ENCODE measurements at regions not wholly inside any gene's neighbourhood (a gene's known extent, or its start where the extent isn't known, plus 50 kb on each side); places are given as distances from the start of the nearest gene placed in this dataset.
"Not testable (repeated sequence)": the region's sequence is repeated elsewhere in the genome, so short reads cannot be mapped to it uniquely, and the experiment has no call there.

DNA sequence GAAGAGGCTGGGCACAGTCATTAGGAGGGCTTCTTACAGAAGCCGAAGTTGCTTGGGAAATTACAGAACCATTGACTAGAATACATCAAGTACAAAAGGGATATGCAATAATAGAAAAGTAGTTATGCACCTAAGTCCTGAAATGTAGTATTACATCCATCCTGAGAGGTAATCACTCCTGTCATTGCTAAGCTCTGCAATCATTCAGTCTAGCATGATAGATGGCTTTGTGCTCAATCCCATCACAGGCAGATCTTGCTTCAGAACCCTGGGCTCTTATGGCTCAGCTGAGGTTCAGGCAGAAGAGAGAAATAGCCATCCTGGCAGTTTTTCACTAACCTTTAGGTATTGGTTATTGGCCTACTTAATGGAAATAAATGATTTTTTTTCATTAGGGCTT lies 231.7 kb upstream of the AFF2 start:
- no peak for DNase-seq (ENCODE audit: low read depth in 2 of 2)

DNA sequence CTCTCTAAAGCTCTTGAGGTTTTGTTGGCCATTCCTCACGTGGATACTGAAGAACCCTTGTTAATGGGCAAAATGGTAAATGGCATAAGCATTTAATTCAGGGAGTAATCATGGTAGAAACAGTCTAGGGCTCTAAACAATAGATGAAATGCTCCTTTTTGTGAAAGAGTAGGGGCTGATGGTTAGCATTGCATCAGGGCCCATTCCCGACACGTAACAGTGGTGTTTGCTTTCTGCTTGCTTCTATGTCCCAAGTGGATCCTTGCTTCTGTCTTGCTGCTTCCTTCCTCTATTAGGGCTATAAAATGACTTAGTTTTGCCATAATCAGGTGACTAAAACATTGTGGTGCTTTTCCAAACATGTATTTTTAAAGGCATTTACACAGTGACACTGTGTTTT lies 230.9 kb upstream of the AFF2 start:
- DNase-seq (ENCODE audit: low read depth in 2 of 2): no peak

DNA sequence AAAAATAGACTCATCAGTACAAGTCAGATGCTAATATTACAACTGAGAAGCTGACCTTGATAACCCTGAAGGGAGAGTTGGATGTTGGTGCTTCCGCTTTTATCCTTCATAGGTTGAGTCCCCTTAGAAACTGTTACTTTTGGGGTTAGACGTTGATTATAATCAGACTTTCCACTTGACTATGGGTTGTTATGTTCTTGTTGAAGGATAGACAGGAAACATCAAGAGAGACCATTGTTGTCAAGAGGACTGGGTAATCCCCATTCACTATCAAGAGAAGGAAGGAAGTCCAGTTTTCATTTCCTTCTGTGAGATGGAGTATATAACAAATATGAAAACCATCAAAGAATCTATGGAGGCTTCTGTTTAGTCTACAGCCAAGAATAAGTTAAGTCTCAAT lies 229.9 kb upstream of the AFF2 start:
- no peak for DNase-seq (ENCODE audit: low read depth in 2 of 2)

DNA sequence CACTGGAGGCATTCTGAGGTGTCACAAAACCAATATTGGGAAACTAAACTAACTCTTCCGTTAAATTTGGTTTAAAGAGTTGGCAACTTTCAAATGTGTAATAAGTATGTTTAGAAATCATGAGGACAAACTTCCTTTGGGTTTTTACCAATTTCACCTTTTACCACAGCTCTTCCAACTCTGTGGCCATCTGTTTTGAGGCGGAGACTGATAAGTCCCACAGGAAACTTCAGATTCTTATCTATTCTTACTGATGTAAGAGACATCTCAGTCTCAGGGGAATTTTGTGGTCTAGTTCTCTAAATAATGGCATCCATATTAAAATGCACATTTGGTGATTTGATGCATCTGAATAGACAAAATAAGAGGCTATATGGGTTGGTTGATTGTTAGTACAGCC lies 229.2 kb upstream of the AFF2 start:
- DNase-seq (ENCODE audit: low read depth in 2 of 2): no peak

DNA sequence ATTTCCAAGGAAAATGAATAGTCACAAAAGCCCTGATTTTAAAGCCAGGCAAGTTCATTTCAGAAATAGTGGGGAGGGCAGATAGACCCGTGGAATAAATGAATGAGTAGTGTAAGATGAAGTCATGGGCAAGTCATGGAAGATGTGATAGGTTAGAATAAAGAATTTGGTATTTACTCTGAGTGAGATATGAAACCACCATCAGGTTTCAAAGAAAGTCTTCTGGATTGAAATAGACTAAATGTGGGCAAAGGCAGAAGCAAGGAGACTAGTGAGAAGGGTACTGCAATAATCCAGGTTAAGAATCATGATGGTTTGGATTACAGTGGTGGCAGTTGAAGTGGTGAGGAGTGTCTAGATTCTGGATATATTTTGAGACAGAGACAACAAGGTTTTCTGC lies 218.5 kb upstream of the AFF2 start:
- no peak for DNase-seq (ENCODE audit: low read depth in 2 of 2)

DNA sequence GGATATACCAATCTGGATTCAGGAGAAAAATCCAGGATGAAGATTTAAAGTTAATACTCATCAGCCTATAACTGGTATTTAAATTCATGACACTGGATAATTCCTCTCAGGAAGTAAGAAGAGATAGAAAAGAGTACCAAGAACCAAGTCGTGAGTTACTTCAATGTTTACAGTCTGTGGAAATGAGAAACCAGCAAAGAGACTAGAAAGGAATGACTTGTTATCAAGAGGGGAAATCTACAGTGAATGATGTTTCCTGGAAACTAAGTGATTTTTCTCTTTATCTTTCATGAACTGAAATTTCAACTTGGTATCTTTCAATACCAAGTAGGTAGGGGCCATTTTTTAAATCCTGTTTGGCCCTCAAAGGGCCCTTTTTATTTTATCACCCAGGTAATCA lies 217.9 kb upstream of the AFF2 start:
- no peak for DNase-seq (ENCODE audit: low read depth in 2 of 2)

DNA sequence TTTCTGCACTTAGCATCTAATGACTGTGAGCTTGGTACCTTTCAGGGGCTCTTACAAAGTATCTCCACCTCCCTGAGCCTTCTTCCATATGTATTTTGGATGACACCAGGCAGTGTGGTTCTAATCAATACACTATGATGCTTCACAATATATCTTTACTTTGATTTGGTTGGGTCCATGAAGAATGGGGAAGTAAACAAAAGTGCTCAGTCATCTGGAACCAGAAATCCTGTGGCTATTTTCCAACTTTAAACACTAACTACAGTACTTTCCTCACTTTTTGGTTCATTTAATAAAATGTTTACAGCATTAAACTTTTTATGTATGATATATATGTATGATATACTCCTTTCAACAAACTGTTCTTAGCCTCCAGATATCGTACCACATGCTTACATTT lies 216.4 kb upstream of the AFF2 start:
- DNase-seq (ENCODE audit: low read depth in 2 of 2): no peak

DNA sequence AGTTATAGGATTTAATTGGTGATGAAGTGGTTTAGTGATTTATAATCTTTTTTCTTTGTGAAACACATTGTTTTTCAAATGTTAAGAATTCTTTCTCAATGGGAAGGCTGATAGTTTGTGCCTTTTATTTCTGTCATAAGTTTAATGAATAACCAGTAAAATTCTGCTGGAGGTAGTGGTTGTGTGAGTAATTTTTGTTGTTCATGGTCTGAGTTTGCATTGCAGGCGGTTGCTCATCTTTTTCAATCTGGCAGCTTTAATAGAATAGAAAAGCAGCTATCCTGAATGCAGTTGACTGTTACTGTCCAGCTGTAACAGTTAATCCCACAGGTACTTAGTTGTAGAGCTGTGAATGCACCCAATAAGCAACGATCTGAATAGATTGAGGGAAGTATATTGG lies 215.6 kb upstream of the AFF2 start:
- no peak for DNase-seq (ENCODE audit: low read depth in 2 of 2)

DNA sequence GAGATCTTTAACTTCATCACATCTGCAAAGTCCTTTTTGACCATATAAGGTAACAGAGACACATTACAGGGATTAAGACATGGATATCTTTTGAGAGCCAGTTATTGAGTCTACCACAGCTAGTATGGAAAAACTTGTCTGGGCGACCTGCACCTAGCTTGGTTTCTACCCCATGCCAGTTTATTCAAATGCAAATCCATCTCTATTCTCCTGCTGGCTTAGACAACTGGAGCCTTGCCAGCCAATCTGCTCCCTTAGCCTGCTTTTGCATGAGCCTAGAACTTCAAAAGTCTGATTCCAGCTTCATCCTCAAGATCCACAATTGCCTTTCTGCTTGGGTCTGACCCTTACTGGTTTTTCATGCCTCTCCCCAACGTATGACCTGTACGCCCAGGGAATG lies 212.0 kb upstream of the AFF2 start:
- no peak for DNase-seq (ENCODE audit: low read depth in 2 of 2)

DNA sequence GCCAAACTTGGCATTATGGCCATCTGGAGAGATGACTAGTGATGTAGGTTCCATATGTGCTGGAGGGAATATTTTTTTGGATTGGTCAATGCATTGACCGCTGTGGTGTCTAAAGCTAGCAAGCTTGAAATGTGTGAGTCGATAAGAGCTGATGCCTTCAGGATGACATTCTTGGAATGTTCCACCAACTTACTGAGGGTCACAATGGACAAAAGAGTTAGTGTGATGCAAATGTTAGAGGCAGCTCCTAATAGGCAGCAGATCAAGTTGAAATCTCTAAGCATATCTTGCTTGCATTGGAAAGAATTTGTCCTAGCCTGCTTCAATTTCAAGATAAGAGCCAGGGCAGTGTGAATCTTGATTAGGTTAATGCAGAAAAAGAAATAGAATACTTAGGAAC lies 210.4 kb upstream of the AFF2 start:
- no peak for DNase-seq (ENCODE audit: low read depth in 2 of 2)

DNA sequence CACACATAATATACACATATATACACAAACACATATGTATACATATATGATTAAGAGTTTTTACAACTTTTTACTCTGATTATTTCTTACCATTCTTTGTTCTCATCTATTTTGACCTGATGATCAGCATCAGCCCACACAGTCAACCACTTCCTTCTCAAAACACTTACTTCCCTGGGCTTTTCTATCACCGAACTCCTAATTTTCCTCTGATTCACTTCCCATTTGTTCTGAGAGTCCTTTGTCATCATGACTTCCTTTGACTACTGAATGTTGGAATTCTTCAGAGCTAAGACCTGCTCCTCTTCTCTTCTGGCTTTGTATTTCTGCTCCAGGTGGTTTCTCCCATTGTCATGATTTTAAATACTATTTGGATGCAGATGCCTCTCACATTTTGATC lies 209.5 kb upstream of the AFF2 start:
- DNase-seq (ENCODE audit: low read depth in 2 of 2): no peak

DNA sequence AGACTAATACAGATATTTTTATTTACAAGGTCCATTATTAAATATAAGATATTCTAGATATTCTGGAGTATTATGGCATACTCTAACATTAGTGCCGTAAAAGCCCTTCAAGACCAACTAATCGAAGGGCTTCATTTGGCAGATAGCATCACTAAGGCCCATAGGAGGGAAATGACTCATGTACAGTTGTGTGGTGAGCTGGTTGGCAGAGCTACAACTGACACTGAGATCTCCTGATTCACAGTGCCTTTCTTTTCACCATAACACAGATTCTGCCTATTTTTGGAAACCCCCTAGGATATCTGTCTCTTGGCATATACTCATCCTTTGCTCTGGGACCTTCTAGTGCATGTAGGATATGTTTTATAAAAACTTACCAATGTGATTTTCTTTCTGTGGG lies 201.7 kb upstream of the AFF2 start:
- DNase-seq (ENCODE audit: low read depth in 2 of 2): no peak

DNA sequence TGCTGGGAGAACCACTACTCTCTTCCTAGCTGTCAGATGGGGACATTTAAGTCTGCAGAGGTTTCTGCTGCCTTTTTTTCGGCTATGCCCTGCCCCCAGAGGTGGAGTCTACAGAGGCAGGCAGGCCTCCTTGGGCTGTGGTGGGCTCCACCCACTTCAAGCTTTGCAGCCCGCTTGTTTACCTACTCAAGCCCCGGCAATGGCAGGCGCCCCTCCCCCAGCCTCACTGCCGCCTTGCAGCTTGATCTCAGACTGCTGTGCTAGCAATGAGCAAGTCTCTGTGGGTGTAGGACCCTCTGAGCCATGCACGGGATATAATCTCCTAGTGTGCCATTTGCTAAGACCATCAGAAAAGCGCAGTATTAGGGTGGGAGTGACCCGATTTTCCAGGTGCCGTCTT lies 195.2 kb upstream of the AFF2 start:
- not testable (repeated sequence) for DNase-seq (ENCODE audit: low read depth in 2 of 2)

DNA sequence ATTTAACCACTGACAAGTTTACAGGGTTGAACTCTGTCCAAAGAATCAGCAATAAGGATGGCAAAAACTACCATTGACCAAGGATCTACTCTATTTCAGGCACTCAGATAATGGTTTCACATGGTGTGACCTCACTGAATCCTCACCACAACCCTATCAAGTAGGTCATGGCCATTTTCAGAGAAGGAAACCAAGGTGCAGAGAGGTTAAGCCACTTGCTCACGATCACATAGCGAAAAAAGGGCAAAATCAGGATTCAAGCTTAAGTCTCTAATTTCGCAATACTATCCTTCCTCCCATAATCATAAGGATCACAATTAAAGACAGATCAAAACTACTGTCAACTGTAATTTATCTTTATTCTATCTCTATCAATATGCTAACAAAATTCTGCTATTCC lies 191.0 kb upstream of the AFF2 start:
- DNase-seq (ENCODE audit: low read depth in 2 of 2): no peak

DNA sequence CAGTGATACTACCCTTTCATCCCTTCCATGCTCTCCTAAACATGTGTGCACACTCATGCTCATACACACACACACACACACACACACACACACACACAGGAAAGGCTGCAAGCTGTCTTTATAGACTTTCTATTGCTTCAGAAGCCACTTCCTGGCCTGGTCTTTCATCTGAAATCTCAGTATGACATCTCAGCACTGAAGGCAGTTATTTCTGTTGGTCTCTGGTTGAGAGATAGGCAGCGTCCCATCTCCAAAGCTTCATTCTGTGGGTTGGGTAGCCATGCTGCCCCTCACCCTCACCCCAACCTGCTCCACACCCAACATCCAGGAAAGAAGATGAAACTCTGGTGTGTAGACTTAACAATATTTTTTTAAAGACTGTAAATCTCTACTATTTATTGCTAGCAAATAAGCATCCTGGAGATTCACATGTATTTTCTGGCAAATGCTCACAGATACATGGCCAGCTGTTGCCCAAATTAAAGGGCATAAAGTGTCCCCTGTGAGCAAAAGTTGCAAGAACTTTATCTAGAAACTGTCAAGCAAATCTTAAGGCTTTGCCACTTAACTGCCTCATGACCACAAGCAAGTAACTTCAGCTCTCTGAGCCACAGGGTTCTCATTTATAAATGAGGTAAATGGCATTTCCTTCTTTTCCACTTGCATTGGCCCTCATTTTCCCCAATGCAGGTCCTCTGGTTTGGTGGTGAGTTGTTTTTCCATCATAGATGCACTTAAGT lies 189.8 kb upstream of the AFF2 start:
- peak; percentile 2 to 16 for DNase-seq (ENCODE audit: low read depth in 2 of 2)

DNA sequence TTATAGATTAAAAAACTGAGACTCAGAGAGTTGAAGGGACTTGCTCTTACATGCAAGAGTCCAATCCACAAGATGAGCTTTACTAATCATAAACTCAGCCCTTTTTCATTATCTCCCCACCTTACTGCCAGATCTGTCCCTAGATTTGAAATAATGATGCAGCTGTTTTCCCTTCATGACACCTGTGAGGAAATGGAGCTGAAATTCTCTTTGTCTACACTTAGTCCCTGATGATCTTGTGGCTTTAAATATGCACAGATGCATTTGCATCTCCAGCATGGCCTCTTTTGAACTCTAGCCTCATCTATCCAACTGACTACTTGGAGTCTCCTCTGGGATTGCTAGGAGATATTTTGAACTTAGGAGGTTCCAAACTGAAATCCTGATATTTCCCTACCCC lies 188.9 kb upstream of the AFF2 start:
- DNase-seq (ENCODE audit: low read depth in 2 of 2): no peak

DNA sequence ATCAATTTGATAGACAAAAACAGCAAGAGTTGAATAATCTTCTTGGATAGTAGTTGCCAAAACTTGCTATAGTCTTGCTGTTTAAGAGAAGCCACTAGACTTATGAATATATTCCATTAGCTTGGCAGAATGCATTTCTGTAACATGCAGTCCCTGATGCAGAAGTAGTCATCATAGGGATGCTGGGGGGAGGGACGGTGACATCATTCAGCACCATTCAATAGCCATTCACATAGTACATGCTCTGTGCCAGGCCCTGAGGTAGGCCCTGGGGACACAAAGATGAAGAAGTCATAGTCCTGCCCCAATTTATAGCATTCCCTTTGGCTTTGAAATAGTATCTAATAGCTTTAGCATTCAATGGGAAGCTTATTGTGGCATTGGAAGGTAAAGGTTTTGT lies 185.5 kb upstream of the AFF2 start:
- DNase-seq (ENCODE audit: low read depth in 2 of 2): no peak

DNA sequence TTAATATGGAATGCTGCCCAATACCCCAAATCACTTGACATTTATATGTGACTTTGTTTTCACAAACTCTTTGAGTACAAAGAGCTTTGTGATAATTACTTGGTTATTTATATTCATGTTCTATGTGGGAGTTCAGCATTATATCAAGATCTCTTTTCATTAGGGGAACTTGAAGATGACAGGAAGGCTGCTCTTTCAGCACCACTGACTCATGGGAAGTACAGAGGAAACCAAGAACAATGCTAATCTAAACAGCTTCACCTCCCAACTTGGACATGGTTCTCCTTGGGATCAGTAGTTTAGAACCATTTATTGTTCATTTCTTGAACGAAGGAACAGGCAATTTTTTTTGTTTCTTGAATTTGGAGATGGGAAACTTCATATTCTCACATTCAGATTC lies 184.0 kb upstream of the AFF2 start:
- no peak for DNase-seq (ENCODE audit: low read depth in 2 of 2)

DNA sequence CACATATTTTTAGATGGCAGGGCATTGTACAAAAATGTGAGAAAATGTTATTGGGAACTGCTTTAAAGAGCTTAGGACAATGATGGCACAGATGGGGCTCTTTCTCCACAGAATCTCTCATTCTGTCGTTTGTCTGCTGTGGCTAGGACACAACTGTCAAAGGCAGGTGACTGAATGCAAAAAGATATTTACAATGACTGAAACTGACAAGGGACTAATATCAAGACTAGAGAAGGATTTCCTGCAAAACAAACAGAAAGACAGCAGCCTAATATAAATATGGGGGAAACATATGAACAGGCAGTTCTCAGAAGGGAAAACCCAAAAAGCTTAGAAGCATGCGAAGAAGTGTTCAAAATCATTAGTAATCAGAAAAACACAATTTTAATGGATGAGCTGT lies 177.5 kb upstream of the AFF2 start:
- no peak for DNase-seq (ENCODE audit: low read depth in 2 of 2)

DNA sequence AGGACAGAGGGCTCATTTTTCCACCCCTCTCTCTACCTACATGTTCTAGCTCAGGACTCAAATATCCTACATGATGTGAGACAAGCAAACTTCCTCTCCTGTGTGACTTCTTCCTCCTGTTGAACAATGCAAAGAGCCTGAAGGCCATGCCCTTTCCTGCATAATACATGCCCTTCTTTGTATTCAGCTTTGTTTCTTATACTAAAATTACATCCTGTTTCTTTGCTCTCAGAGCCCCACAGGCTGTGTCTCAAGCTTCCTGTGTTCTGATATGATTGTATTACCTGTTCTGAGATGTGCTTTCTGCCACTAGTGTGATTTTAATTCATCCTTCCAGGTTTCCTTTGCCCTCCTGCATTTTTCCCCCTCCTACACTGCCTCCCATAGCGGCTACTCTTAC lies 166.4 kb upstream of the AFF2 start:
- DNase-seq (ENCODE audit: low read depth in 2 of 2): no peak

DNA sequence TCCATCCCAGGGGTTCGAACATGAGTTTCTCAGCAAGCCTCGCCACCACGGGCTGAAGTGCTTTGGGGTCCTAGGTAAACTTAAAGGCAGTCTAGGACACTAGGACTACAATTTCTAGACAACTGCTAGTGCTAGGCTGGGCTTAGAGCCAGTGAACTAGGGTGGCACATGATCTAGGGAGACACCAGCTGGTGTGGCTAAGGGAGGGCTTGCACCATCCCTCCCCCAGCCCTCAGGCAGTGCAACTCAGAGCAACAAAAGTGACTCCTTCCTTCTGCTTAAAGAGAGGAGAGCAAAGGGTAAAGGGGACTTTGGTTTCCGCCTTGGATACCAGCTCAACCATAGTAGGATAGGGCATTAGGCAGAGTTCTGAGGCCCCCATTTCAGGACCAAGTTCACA lies 162.5 kb upstream of the AFF2 start:
- DNase-seq (ENCODE audit: low read depth in 2 of 2): no peak

DNA sequence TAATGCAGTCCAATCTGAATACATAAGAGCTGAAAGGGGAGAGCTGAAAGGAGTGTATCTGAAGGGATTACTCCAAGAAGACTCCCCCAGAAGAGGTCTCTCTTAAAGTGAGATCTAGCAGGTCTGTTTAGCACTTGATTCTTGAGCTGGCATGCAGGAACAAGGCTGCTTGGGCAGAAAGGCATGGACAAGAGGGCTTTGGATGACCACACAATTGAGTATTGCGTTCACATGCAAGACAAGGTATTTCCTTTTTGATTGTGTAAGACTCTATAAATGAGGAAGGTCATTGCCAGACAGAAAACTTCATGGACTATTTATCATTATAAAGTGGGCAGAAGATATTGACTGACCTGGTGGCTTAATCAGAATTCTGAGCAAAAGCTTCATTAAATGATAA lies 145.5 kb upstream of the AFF2 start:
- DNase-seq (ENCODE audit: low read depth in 2 of 2): no peak

DNA sequence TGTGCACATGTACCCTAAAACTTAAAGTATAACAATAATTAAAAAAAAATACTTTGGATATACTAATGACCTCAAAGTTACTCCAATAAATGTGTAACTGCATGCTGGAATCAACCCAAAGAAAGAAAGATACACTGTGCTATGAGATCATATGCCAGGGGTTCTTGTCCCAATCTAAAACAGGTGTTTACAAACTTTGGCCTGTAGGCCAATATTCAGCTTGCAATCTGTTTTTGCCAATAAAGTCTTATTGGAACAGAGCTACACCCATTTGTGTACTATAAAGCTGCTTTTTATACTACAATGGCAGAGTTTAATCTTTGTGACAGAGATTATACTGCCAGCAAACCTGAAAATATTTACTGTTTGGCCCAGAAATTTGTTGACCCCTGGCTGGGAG lies 138.8 kb upstream of the AFF2 start:
- no peak for DNase-seq (ENCODE audit: low read depth in 2 of 2)

DNA sequence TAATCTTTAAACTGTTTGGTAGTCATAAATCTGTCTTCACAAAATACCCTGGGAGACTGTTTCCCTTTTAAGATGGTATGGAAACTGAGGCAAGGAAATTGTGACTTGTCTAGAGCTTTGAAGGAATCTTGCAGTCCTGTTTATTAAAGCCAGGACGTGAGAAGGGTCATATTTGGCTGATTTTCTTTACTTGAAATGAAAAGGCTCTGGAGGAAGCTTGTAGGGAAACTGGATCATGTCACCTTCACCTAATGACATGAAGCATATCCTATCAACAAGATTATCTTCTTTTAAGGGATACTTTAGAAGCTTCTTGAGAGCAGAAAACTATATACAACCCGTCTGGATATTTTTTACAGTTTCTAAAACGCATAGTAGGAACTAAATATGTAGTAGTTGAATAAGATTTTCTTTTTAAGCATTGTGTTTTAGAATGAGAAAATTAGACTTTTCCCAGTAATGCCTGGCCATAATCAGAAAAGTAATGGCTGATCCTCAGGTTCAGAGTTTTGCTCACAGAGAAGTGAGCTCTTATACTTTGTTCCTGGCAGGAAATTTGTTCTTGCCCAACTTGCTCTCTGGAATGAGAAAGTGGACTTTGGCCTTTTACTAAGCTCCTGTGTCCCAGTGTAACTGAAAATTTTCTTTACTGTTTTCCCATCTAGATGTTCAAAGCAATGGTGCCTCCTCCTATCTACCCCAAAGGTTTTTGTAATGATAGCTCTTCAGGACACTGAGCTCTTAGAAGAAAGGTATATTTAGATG lies 136.8 kb upstream of the AFF2 start:
- DNase-seq (ENCODE audit: low read depth in 2 of 2): no peak
